Activated naive CD4-positive, alpha-beta T cell treated with anti-CD3 and anti-CD28 coated beads, Interleukin-2, amount 10 ng/mL, durations not matched to agents 7 days and 5 days (primary cell): ENCODE measurements at regions not wholly inside any gene's neighbourhood (a gene's known extent, or its start where the extent isn't known, plus 50 kb on each side); places are given as distances from the start of the nearest gene placed in this dataset.

Experiments
- CTCF ChIA-PET: fragments of 350-600 bp; sonication (Branson Sonifier 250); formaldehyde crosslinking; loops from one replicate; lab custom pipeline; 2021; ENCODE audit warnings: antibody characterized with exemption; lab: Charles Lee
- DNase-seq: peaks from one replicate; pipeline ENCODE4 v3.0.0-alpha.2; 2020
- H3K27ac Mint-ChIP-seq: one replicate; pipeline ENCODE4 v1.8.0; 2021; ENCODE audit warnings: mild to moderate bottlenecking, moderate library complexity, mixed read lengths
- H3K27me3 Mint-ChIP-seq: one replicate; pipeline ENCODE4 v1.8.0; 2021; ENCODE audit warnings: mild to moderate bottlenecking, mixed read lengths
- H3K36me3 Mint-ChIP-seq: one replicate; pipeline ENCODE4 v1.8.0; 2021; ENCODE audit warnings: mixed read lengths
- H3K4me1 Mint-ChIP-seq: one replicate; pipeline ENCODE4 v1.8.0; 2021; ENCODE audit warnings: mixed read lengths
- H3K4me3 Mint-ChIP-seq: one replicate; pipeline ENCODE4 v1.8.0; 2021; ENCODE audit warnings: mild to moderate bottlenecking, moderate library complexity, mixed read lengths
- H3K9me3 Mint-ChIP-seq: one replicate; pipeline ENCODE4 v1.8.0; 2021; ENCODE audit warnings: mixed read lengths

DNA sequence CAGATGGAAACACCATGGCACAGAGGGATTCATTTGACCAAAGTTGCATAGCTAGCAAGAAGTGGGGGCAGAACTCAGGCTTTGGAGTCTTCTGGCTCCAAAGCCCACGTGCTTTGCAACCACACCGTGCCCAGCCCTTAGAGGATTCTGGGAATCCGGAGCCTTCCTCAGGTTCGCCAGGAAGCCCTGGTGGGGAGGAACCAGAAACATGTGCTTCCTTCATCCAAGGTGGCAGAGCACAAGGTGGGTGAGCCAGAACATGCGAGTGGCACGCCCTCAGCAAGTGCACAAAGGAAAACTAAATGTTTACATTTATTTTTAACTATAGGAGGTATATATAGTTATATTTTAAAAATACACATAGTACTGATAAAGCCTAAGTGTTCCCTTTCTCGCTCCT lies 151.9 kb upstream of the NECTIN1 start:
- Mint-ChIP-seq H3K36me3 (no peaks in the 10 kb centered on the region), H3K27ac (no peak overlapping the region), H3K27me3 (peaks cover 17% of the 10 kb centered on the region), H3K9me3 (no peaks in the 10 kb centered on the region), H3K4me3 (no peak overlapping the region), H3K4me1 (no peaks in the 10 kb centered on the region)
- no peak for DNase-seq
- CTCF ChIA-PET, result no interaction called here

DNA sequence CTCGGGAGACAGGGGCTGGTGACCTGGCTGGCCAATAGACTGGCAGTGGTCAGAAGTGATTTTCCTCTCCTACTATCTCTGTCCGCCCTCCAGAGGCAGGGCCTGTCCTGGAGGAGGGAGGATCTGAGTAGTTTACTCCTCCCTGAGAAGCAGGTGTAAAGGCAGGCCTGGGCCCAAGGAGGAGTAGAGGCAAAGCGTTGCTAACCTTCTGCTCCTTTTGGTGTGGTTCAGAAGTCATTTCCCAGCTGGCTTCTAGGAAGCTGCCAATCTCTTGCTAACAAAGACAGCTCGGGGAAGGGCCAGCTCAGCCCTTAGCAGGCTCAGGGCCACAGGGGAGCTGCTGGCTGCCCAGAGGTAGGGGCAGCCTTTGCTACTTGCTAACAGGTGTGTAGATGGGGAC lies 151.1 kb upstream of the NECTIN1 start:
- Mint-ChIP-seq H3K4me1 (no peaks in the 10 kb centered on the region), H3K36me3 (no peaks in the 10 kb centered on the region), H3K27me3 (peaks cover 17% of the 10 kb centered on the region), H3K27ac (no peak overlapping the region), H3K4me3 (no peak overlapping the region), H3K9me3 (no peaks in the 10 kb centered on the region)
- DNase-seq, result no peak
- CTCF ChIA-PET, result no interaction called here

- H3K27ac Mint-ChIP-seq, result no peak overlapping the region
- H3K36me3 Mint-ChIP-seq, result no peaks in the 10 kb centered on the region
- no peak for DNase-seq
- CTCF ChIA-PET, result no interaction called here
- H3K4me3 Mint-ChIP-seq, result no peak overlapping the region
- H3K27me3 Mint-ChIP-seq, result peaks cover 10% of the 10 kb centered on the region
- H3K4me1 Mint-ChIP-seq, result no peaks in the 10 kb centered on the region
- H3K9me3 Mint-ChIP-seq, result no peaks in the 10 kb centered on the region
Observed at GRCh38 chr11:119878990-119879389, 150.0 kb upstream of the NECTIN1 start.

GRCh38 chr11:119876841-119877240 lies 147.8 kb upstream of the NECTIN1 start:
- Mint-ChIP-seq H3K4me1 (no peaks in the 10 kb centered on the region), H3K27ac (no peak overlapping the region)

GRCh38 chr11:119875841-119876600 lies 147.0 kb upstream of the NECTIN1 start:
- Mint-ChIP-seq H3K4me1 (no peaks in the 10 kb centered on the region), H3K9me3 (no peaks in the 10 kb centered on the region), H3K27ac (no peak overlapping the region), H3K36me3 (no peaks in the 10 kb centered on the region), H3K4me3 (no peak overlapping the region), H3K27me3 (peaks cover 10% of the 10 kb centered on the region)
- CTCF ChIA-PET, result no interaction called here
- no peak for DNase-seq

More at GRCh38 chr11:119876841-119877240, 147.8 kb upstream of the NECTIN1 start:
- Mint-ChIP-seq H3K4me3 (no peak overlapping the region), H3K9me3 (no peaks in the 10 kb centered on the region), H3K27me3 (peaks cover 10% of the 10 kb centered on the region), H3K36me3 (no peaks in the 10 kb centered on the region)
- no peak for DNase-seq
- CTCF ChIA-PET, result no interaction called here

- Mint-ChIP-seq H3K4me1 (no peaks in the 10 kb centered on the region), H3K36me3 (no peaks in the 10 kb centered on the region), H3K27me3 (peaks cover 3% of the 10 kb centered on the region), H3K4me3 (no peak overlapping the region), H3K9me3 (no peaks in the 10 kb centered on the region), H3K27ac (no peak overlapping the region)
- DNase-seq, result no peak
- CTCF ChIA-PET, result interaction anchor here (0.6 kb wide), 1 partner anchor 13 kb away, joined by 3 read pairs; no protein-coding TSS in a partner anchor
Observed at GRCh38 chr11:119874660-119875238, 145.7 kb upstream of the NECTIN1 start.

DNA sequence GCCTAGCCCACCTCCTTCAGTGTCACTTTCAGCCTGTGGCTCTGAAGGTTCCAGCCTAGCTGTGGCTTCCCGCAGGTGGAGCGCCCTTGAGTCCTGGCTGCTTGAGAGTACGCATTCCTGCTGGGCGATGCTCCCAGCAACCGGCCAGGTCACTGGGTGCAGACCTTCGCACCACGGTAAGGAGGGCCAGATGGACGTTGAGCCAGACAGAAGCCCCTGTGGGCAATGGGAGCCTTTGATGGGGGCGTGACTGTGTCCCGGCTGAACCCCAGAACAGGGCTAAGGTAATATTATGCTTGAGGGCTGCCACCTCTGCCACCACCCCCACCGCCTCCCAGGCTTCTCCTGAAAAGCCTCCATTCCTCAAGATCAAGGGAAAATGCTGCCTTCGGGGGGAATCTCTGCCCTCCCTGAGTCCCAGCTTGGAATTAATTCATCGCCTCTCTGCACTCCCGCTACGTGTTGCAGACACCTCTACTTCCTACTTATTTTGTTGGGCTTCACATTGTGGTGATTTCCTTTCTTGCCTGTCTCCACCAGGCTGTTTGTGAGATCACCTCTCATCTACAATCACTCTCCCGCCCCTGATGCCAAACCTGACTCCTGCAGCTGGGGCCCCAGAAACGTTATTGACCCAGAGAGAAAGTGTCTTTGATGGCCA lies 144.9 kb upstream of the NECTIN1 start:
- Mint-ChIP-seq H3K9me3 (no peaks in the 10 kb centered on the region), H3K4me3 (no peak overlapping the region), H3K27me3 (no peaks in the 10 kb centered on the region), H3K36me3 (no peaks in the 10 kb centered on the region), H3K4me1 (no peaks in the 10 kb centered on the region), H3K27ac (no peak overlapping the region)
- DNase-seq, result no peak
- CTCF ChIA-PET, result no interaction called here

DNA sequence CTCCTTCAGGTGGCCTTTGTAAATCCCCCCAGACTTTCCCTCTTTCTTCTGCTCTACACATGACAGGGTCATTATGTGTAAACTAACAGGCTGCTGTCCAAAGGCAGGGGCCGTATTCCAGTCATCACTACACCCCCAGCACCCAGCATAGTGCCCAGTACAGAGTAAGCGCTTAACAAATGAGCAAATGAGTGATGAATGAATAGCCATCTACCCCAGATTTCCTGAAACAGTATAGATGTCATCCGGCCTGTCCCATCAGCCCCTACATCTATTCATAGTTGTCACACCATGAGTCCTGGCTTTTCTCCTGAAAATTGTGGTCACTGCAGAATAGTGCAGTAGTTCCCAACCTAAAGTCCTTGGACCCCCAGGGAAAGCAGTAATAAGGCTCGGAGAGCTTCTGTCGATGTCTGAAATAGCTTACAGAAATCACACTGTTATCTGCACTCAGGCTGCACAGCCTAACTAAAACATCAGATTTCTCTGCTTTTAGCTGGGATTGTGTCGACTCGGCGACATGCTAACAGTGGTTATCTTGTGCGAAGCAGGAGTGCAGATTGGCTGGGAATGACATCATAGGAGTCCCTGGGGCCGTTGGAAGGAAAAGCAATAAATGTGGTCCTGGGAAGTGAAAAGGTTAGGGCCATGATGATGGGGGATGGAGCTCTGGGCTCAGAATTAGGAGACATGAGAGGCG lies 143.8 kb upstream of the NECTIN1 start:
- Mint-ChIP-seq H3K27ac (no peak overlapping the region), H3K27me3 (no peaks in the 10 kb centered on the region), H3K4me3 (no peak overlapping the region), H3K36me3 (no peaks in the 10 kb centered on the region), H3K4me1 (no peaks in the 10 kb centered on the region), H3K9me3 (no peaks in the 10 kb centered on the region)
- CTCF ChIA-PET, result no interaction called here
- DNase-seq, result no peak

DNA sequence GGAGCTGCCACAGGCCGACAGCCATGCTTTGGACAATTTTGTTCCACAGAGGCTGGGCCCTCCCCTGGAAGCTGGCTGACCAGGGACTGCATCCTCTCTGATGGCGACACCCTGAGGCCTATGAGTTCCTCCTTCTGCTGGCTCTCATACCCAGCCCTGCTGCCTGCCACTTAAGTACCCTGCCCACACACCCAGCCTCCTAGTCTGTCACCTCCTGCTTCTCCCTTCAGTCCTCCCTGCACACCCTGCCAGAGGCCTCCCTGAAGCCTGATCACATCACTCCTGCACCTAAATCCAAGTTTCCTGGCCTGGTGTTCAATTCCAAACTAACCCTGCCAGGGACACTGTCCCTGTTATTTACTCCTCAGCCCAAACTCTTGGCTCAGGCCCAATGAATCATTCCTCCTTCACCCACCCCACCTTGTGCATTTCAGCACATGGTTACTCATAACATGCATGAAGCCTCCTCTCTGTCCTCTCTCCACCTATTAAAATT lies 136.7 kb upstream of the NECTIN1 start:
- Mint-ChIP-seq H3K4me1 (no peaks in the 10 kb centered on the region), H3K36me3 (no peaks in the 10 kb centered on the region), H3K27ac (no peak overlapping the region), H3K4me3 (no peak overlapping the region), H3K9me3 (no peaks in the 10 kb centered on the region), H3K27me3 (peaks cover 6% of the 10 kb centered on the region)
- no peak for DNase-seq
- CTCF ChIA-PET, result no interaction called here

- H3K4me3 Mint-ChIP-seq, result no peak overlapping the region
- no peaks in the 10 kb centered on the region for H3K9me3 Mint-ChIP-seq
- no peak overlapping the region for H3K27ac Mint-ChIP-seq
- no peaks in the 10 kb centered on the region for H3K4me1 Mint-ChIP-seq
- peaks cover 11% of the 10 kb centered on the region for H3K27me3 Mint-ChIP-seq
- CTCF ChIA-PET, result no interaction called here
- no peaks in the 10 kb centered on the region for H3K36me3 Mint-ChIP-seq
- DNase-seq, result no peak
Observed at GRCh38 chr11:119864836-119865235, 135.8 kb upstream of the NECTIN1 start.

- Mint-ChIP-seq H3K27me3 (peaks cover 18% of the 10 kb centered on the region), H3K4me1 (no peaks in the 10 kb centered on the region), H3K9me3 (no peaks in the 10 kb centered on the region), H3K36me3 (no peaks in the 10 kb centered on the region), H3K4me3 (no peak overlapping the region), H3K27ac (no peak overlapping the region)
- no peak for DNase-seq
- CTCF ChIA-PET, result no interaction called here
Observed at GRCh38 chr11:119863851-119864601, 135.0 kb upstream of the NECTIN1 start.

DNA sequence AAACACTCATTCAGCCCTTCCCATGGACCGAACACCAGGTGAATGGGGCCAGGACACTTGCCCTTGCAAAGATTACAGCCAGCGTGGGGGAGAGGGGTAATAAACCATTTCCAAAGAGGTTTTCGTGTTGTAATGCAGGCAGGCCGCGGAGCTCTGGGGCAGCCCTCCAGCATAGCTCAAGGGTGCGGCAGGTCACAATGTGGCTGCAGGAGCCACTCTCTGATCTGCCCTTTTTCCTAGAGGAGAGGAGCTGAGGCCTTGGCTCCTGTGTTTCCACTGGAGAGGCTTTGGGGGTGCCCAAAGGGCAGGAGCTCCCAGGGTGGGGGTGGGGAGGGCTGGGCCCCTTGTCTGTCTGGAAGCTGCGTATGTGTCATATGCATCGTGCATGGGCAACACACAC lies 134.2 kb upstream of the NECTIN1 start:
- DNase-seq, result no peak
- H3K36me3 Mint-ChIP-seq, result no peaks in the 10 kb centered on the region
- H3K4me1 Mint-ChIP-seq, result no peaks in the 10 kb centered on the region
- no peak overlapping the region for H3K4me3 Mint-ChIP-seq
- CTCF ChIA-PET, result no interaction called here
- H3K27ac Mint-ChIP-seq, result no peak overlapping the region
- H3K27me3 Mint-ChIP-seq, result peaks cover 24% of the 10 kb centered on the region
- H3K9me3 Mint-ChIP-seq, result no peaks in the 10 kb centered on the region

DNA sequence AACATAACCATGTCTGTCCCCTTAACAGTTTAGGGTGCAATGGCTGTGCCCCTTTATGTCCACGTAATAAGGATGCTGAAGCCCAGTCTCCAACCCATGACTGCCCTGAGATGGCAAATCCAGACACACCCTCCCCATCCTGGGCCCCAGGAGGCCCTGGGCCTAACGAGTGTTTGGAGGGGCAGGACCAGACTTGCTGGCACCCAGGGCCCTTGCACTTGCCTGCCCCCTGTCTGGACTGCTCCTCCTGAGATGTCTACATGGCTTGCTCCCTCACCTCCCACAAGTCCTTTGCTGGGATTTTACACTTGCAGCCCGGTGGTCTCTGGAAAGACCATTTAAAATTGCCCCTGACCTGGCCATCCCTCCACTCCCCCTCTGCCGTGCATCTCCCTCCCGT lies 132.2 kb upstream of the NECTIN1 start:
- H3K9me3 Mint-ChIP-seq, result no peaks in the 10 kb centered on the region
- H3K36me3 Mint-ChIP-seq, result no peaks in the 10 kb centered on the region
- H3K27ac Mint-ChIP-seq, result no peak overlapping the region
- DNase-seq, result no peak
- H3K4me1 Mint-ChIP-seq, result no peaks in the 10 kb centered on the region
- CTCF ChIA-PET, result no interaction called here
- no peak overlapping the region for H3K4me3 Mint-ChIP-seq
- peaks cover 40% of the 10 kb centered on the region for H3K27me3 Mint-ChIP-seq
